Mucosa of gallbladder (tissue), 1 donor: ENCODE measurements at regions not wholly inside any gene's neighbourhood (a gene's known extent, or its start where the extent isn't known, plus 50 kb on each side); places are given as distances from the start of the nearest gene placed in this dataset.
A peak's percentile ranks its signal among the peaks of the same experiment; 100 is the strongest.
"Not testable (repeated sequence)": the region's sequence is repeated elsewhere in the genome, so short reads cannot be mapped to it uniquely, and the experiment has no call there.

Source experiments
- DNase-seq: peaks from one replicate; pipeline ENCODE4 v3.0.0-alpha.2; 2020; ENCODE audit warnings: low spot score
- donor health status: DM: no; HTN: no; CAD: no.

- no peak for DNase-seq
These were observed 200.6 kb upstream of the ROBO1 start for GRCh38 chr3:79968418-79968817.

DNA sequence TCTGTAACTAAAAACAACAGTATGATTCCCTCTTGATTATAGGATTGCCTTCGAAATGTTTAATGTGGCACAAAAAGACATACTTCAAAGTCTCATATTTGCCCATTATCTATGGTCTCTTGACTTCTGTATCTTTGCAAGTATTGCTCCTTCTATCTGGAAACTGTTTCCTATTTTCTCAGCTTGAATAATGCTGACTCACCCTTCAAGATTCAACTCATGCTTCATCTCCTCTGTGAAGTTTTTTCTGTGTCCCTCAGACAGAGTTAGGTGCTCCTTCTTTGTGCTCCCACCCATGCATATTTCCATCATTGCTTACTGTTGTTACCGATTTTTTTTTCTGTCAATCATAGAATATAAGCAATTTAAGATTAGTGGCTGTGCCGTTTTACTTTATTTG lies 192.8 kb upstream of the ROBO1 start:
- DNase-seq, result no peak

DNA sequence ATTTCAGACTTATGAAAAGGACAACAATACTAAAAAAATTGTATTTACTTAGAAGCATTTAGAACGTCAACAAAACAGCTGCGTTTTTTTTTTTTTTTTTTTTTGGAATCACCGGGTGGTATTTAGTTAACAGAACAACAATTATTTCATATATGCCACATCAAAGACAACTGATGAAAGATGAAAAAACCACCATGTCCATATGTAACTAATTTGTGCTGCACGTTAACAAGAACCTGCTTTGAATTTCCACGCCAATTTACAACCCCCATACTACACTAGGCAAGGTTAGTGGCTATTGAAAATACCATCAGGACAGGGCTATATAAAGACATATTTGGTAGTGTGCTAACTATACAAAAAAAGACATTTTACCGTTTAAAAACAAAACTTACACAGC lies 189.3 kb upstream of the ROBO1 start:
- DNase-seq, result no peak

- no peak for DNase-seq
These were observed 187.0 kb upstream of the ROBO1 start for GRCh38 chr3:79954756-79955155.

GRCh38 chr3:79953591-79954101 lies 185.8 kb upstream of the ROBO1 start:
- DNase-seq, result no peak

DNA sequence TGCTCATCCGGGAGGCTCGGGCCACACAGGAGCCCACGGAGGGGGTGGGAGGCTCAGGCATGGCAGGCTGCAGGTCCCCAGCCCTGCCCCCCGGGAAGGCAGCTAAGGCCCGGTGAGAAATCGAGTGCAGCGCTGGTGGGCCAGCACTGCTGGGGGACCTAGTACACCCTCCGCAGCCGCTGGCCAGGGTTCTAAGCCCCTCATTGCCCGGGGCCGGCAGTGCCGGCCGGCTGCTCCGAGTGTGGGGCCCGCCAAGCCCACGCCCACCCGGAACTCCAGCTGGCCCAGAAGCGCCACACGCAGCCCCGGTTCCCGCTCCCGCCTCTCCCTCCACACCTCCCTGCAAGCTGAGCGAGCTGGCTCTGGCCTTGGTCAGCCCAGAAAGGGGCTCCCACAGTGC lies 183.6 kb upstream of the ROBO1 start:
- not testable (repeated sequence) for DNase-seq

DNA sequence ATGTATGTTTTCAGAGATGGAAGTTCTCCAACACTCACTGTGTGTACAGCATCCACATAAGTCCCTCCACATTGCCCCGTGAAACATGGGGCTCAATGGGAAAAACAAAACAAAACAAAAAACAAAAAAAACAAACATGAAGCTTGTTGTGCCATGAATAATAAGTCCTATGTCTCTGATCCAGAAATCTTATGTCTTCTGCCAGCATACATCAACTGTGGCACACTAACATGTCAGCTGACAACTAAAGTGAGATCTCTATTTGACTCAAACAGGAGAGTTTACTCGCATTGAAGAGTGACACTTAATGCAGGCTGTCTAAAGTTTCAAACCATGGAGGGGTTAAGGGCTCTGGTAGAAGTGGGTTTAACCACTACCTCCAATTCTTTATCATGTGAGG lies 180.2 kb upstream of the ROBO1 start:
- no peak for DNase-seq

GRCh38 chr3:79947469-79947868 lies 179.7 kb upstream of the ROBO1 start:
- no peak for DNase-seq

- DNase-seq, result peak; percentile 45
These were observed 169.8 kb upstream of the ROBO1 start for GRCh38 chr3:79937567-79937966.

DNA sequence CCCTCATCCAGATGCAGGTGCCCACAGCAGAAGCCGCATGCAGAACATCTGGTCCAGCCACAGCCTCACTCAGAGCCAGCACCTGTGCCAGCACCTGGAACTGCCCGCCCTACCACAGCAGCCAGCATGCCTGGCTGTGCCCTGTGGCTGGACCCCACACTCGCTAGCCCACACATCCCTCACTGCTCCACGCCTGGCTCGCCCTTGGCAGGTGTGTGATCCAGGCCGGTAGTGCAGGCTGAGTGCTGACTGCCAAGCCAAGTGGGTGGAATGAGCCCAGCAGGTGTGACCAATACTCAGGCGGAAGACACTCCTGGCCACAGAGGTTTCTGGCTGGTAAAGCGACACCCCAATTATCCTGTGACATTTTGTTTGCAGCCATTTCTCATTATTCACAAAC lies 162.4 kb upstream of the ROBO1 start:
- no peak for DNase-seq

DNA sequence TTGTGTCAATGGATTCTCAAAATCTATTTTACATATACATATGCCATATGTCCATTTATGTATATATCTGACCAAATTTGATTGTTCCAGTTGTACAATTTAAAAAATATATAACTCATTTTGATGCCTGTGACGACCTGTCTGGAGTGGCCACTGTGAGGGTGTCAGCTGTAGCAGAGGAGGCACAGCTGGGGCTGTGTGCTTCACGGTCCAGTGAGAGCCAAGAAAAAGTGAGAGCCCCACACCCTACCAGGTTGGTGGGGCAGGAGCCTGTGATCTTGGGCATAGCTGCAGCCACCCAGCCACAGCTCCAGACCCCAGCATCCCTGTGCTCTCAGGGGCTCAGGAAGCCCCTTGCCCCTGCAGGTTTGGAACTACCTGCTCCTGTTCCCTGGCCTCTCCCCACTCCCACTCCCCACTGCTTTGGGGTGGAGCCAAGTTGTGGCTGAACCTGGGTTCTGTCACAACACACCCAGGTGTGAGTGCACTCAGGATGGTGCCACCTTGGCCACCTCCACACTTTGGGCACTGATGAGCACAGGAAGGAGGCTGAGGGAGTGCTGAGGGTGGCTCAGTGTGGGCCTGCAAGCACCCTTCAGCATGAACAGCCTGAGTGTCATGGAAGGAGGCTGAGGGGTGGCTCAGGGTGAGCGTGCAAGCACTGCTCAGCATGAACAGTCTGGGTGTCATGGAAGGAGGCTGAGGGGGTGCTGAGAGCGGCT lies 161.1 kb upstream of the ROBO1 start:
- no peak for DNase-seq

DNA sequence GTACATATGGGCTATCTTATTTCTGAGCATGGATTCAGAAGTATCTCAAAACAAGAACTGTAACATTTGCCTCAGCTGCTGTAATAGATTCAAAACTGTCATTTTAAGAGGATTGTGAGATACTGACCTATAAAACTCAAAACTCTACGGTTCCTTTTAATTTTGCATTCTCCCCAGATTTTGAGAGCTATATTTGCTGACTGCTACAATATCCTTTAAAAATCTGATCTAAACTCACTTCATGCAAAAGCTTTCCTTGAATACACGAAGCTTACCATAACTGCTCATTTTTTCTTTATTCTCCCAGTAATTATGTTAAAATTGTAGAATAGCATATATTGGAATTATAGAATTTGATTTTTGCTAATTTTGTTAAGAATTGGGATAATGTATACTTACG lies 158.7 kb upstream of the ROBO1 start:
- no peak for DNase-seq

GRCh38 chr3:79922633-79923032 lies 154.8 kb upstream of the ROBO1 start:
- no peak for DNase-seq

DNA sequence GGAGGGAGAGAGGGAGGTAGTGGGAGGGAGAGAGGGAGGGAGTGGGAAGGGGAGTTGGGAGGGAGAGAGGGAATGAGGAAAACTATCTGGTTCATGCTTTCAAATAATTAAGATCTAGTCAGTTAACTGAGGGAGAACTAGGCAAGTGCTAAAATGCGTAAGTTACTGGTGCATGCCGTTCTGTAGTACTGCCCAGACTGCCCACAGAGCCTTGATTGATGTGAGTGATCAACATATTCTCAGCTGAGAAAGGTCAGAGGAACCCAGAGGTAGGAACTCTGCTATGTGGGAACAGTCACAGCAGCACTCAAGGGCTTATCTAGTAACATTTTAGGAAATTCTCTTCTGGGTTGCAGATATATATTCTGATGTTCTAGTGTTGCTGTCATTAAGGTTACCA lies 149.8 kb upstream of the ROBO1 start:
- no peak for DNase-seq

GRCh38 chr3:79910337-79910736 lies 142.5 kb upstream of the ROBO1 start:
- no peak for DNase-seq

GRCh38 chr3:79906106-79906505 lies 138.3 kb upstream of the ROBO1 start:
- no peak for DNase-seq

GRCh38 chr3:79902151-79902550 lies 134.4 kb upstream of the ROBO1 start:
- no peak for DNase-seq

- DNase-seq, result no peak
These were observed 131.1 kb upstream of the ROBO1 start for GRCh38 chr3:79898907-79899306.

GRCh38 chr3:79896086-79896485 lies 128.3 kb upstream of the ROBO1 start:
- no peak for DNase-seq

- no peak for DNase-seq
These were observed 119.4 kb upstream of the ROBO1 start for GRCh38 chr3:79887213-79887612.

GRCh38 chr3:79886204-79886603 lies 118.4 kb upstream of the ROBO1 start:
- DNase-seq, result no peak

DNA sequence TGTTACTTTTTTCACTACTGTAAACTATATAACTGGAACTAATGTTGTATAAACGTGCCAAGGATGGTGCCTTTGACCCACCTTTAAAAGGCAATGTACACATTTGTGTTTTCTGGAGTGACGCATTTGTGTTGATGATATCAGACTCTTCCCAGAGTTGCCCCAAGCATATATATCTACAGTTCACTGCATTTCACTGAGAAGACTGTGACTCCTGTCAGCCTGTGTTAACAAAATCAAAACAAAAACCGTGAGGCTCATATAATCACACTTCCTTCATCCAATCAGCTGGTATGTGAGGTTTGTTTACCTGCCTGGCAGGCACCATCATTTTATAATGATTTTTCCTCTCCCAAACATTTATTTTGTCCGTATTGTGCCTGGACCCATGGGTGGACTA lies 117.6 kb upstream of the ROBO1 start:
- no peak for DNase-seq

- DNase-seq, result no peak
These were observed 116.6 kb upstream of the ROBO1 start for GRCh38 chr3:79884354-79884753.

DNA sequence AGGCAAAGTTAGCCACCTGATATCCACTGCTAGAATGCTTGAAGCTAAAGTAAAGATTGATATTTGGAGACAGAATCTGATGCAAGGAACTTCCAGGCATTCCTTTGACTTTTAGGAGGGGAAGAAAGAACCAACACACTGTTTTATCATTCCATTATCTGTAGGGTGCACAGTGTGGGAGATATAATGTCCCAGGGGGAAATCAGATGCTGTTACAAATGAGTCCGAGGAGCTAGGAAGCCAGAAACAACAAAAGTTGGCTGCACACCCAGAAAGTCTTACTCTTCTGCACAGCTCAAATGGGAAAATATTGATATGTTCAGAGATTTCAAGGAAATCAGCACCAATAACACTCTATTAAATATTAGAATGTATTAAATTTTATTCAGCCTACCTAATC lies 113.6 kb upstream of the ROBO1 start:
- no peak for DNase-seq
